Fibroblast of skin of left quadriceps (primary cell): ENCODE measurements at regions not wholly inside any gene's neighbourhood (a gene's known extent, or its start where the extent isn't known, plus 50 kb on each side); places are given as distances from the start of the nearest gene placed in this dataset.

Source experiments
- DNase-seq, 2 experiments: peaks; one replicate each; pipeline ENCODE4 v3.0.0-alpha.2; 2013; ENCODE audit warnings: low read depth in 2 of 2

DNA sequence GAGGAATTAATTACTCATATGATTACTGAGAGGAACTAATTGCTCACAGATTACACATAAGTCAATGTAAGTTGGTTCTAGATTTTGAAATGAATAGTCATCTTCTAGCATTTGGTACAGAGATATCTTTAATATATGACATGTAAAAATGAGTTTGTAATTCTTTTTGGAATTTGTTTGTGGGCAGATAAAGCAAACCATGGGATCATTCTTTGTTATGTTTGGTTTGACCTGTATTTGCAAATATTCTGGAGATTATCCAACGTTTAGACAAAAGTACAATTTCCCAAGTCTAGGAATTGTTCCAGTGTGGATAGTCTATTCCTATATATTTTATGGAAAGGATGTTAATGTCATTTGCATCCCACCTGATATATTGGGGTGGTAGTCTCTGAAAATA, 309.6 kb upstream of the EDNRB start:
- no peak for DNase-seq

DNA sequence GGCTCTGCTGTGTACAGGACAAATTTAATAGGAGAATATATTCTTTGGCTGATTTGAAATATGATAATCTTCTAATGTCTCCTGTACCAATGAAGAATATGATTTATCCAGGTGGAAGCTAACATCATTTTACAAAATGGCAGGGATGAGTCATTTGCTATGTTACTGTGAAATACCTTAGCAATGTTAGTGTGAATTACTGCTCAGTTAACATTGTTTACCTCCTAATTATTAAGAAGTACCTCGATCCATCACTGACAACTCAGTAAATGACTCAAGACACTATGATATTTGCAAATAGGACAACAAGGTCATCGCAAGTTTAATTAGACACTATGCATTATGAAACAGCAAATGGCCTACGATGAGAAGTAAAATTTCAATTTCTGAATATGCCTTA, 309.1 kb upstream of the EDNRB start:
- no peak for DNase-seq

DNA sequence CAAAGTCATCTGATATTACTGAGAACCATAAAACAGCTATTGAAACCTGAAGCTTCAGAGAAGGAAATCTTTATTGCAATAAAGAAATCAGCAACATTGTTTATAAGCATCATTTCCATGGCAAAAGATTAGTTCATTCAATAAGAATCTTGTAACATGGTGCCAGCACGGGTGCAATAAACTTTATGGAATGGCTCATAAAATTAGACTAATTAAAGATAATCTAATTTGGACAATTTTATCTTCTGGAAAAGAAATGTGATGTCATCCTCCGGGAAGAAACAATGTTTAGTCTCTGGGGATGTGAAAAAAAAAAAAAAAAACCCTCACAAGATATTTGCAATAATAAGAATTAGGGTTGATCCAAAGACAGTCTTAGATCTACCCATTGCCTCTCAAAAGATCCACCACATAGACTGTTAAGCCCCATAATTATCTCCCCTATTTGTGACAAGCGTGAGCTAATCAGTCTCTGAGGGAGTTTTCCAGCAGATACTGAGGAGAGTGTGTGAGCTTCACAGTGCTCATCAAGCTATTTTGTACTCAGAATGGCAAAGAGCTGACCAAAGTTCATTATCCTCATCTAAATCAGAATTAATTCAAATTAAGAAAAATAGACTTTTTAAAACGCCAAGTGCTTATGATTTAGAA, 297.0 kb upstream of the EDNRB start:
- no peak for DNase-seq

DNA sequence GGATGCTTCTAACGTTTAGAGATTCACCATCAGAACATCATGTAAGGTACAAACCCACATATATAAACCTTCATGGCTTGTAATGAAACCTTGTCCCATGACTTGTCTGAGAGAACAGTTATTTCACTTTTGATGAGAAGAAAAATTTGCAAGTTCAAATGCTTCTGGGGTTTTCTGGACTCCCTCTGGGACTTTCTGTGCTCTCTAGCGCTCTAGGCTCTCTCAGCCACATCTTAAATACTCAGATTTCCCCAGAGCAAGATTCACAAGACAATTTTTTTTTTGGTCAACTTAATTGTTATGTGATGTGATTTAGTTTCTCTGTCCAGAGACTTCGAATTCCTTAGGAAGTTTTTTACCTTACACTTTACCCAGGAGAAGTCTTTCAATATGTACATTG, 282.8 kb upstream of the EDNRB start:
- DNase-seq: no peak

DNA sequence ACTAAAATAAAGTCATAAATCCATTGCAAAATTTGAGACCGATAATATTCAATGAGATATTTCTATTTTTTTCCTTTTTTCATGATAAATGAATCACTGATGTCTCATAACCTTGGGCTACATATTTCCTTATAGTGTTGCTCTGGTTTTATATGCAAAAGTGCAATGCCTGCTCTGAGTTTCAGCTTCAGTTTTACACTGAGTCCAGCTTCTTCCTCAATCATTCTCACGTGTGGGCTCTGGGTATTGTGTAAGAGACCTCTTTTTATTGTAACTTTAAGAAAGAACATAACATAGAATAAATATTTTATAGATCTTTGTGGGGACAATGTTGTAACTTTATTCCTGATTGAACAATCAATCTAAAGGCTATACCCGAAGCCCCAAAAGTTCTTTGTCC, 280.2 kb upstream of the EDNRB start:
- no peak for DNase-seq

DNA sequence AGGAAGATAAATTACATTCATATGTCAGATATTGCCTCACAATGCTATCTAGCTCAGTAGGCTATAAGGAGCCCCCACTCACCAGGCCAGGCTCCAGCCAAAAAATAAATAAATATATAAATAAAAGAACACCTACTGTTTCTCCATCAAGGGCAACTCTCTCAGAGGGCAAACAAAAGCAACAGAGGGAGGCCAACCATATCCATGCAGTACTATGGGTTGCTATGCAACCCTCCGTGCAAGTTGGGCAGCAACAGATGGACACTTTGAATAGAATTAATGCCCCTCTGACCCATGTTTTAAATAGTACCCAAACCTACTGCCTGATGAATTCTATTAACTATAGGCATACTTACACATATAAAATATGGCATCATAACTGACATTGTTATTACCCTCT, 279.8 kb upstream of the EDNRB start:
- no peak for DNase-seq

DNA sequence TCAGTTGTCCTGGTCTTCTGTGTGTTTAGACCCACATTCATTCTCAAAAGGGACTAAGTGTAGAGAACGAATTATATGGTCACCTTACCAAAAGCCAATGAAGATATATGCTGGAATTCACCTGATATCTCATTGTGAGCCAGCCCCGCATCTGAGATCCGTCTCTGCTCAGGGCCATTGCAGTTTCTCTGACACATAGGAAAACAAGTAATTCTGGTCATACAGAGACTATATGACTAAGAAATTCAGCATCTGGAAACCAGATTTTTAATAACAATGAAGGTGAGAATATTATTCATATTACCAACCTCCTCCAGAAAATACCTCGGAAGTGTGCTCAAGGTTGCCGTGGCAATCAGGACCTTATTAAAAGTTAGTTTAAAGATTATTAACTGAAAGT, 278.6 kb upstream of the EDNRB start:
- DNase-seq: no peak

DNA sequence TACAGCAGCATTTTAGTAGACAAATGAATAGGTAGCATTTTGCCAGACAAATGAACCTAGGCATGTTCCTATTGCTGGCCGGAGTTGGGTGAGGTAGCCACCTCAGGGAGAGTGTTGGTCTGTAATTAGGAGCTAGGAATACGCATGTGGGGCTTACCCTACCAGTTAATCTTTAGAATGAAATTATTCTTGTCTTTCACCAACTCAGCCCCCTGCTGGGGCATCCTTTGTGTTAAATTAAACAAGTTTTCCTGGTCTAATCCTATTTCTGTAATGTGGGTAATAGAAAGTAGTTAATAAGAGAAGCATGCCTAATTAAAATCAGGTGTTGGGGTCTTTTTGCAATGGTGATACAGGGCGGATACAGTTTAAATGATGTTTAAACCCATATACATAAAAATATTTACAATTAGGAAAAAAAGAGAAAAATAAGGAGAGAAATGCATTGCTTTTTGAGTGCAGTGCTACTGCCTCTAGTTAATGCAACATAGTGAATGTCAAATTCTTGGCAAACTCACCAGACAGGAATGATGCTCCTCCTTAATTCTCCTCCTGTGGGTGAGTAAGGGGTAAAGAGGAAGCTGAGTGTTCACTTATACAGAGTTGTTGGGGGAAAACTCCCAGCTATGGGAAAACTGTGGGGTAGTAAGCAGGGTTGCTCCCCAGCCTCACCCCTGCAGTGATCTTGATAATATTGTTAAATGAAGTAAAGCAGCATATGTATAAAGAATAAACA, 276.4 kb upstream of the EDNRB start:
- peak; percentile 30 to 37 for DNase-seq

DNA sequence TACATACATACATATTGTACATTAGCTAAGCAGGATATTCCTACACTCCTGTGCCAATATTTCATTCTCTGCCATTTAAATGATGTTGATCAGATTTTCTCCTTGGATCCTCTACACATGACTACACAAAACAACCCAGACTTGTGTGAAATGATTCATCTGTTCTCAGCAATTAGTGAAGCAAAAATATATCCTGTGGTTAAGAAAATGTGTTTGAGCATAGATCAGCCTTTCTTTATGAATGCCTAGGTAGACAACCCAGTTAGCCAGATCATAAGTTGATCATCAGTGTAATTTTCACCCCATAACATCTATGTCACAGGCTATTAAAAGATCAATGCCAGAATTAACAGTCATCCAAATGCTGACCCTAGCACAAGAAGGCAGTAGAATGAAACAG, 275.2 kb upstream of the EDNRB start:
- DNase-seq: no peak

DNA sequence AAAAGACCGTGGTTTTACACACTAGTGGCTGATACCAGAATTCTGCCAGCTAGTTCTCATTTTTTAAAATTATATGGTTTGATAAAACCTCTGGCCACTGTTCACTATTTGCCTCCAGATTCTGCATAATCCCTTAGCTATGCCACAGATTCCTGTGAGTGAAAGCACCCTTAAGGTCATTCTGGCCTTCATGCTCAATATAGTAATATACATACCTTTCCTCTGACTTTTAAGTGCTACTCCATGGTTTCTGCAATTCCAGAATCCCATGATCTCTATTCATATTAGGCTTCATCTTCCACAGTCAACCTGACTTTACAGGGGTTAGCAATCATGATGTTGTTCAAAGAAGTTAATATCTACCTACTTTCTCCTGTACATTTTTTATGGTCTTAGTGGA, 274.1 kb upstream of the EDNRB start:
- peak in 1 of 2 experiments; percentile 10 for DNase-seq

DNA sequence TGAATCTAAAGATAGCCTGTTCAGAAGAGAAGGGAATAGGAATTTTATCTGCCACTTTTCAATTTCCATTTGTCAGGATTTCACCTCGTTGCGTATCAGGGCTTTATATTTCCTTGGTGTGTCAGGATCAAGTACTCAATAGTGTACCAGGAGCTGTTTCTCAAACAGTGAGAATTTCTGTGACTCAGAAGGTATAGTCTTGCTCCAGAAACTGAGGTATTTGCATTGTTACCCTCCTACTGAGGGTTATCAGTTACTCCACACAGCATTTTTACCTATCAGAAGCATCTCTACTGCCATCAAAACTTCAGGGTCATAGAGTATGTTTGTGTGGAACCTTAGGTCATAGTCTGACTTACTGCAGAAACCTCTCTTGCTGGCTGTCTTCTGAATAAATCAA, 271.7 kb upstream of the EDNRB start:
- DNase-seq: no peak

DNA sequence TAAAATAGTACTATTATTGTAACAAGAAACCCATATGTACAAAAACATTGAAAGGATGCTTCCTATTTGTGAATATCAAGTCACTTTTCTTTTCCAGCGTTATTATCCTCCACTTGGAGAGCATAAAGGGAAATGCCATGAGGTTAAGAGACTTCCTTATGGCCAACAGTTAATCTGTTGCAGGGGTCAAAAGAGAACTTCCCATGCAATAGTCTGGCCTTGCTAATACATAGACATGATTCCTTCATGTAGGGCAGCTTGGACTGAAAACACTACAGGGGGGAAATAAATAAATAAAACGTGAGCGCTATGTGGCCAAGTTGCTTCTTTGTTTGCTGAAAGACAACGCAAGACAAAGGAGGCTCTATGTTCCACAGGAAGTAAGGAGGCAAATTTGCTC, 269.1 kb upstream of the EDNRB start:
- DNase-seq: no peak

DNA sequence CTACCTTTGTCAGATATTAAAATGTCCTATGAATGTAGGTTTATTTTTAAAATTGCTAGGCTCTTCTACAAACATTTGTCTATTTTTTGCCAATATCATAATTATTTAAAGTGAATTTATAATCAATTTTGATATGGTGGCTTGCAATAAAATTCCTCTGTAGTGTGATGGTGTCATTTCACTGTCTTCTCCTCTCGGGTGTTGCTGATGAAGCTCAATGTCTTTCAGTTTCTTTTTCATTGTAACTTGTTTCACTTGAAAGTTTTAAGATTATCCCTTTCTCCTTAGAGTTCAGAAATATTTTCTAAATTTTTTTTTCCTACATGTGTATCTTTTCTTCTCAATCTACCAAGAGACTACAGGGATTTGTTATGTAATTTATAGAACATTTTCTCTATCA, 267.1 kb upstream of the EDNRB start:
- DNase-seq: no peak

DNA sequence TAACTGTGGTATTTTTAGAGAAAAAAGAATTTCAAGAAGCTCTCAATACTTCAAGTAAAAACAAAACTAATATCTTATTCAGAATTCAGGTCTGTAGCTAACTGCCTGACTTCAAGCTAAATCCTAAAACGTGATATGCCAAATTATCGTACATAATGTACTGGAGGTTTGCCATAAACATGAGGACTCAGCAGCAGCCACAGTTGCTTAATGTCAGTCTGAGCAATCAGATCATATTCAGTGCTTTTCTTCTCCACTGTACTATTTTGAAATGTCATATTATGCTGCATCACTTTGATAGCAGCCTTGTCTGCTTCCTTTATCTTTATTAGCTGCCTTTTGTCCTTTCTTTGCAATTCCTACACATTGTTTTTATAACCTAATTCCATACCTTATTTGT, 265.1 kb upstream of the EDNRB start:
- no peak for DNase-seq

DNA sequence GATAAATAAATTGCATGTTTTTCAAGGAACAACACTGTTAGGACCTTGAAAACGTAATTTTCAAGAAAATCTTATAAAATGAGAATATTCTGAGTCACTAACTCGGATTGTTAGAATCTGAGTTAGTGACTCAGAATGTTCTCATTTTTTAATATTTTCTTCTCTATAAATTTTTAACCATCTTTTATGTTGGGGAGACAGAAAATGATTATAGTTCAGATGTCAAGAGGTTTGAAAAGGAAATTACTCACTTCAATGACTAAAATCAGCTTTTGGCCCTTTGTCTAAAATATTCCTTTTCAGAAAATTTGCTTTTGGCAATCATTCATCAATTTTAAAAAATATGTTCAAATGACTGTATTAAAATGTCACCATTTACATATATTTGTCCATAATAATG, 264.2 kb upstream of the EDNRB start:
- no peak for DNase-seq

DNA sequence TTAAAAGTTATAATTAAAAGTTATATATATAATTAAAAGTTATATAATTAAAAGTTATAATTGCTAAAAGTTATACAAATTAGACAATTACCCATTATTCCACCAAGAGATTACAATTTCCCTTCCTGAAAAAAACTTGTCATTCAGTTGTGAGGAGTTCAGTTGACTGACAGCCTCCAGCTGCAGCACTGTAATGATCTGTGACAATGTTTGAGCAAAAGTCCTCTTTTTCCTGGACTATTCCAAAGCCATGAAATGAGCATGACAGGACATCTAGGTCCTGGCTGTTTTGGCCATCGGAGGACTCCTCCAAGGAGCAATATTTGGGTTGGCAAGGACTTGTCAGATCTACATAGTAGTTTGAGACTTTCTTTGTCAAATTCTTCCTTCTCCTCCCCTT, 258.7 kb upstream of the EDNRB start:
- DNase-seq: no peak

DNA sequence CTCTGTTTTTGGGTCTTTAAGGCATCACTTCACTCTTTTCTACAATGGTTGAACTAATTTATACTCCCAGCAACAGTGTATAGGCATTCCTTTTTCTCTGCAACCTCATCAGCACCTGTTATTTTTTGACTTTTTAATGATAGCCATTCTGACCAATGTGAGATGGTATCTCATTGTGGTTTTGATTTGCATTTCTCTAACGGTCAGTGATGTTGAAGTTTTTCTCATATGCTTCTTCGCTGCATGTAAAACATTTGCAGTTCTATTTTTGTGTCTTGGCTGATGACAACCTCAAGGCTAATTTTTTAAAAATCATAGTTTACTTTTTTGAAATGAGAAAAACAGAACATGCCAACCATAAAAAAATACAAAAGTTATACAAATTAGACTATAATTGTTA, 258.2 kb upstream of the EDNRB start:
- DNase-seq: no peak

DNA sequence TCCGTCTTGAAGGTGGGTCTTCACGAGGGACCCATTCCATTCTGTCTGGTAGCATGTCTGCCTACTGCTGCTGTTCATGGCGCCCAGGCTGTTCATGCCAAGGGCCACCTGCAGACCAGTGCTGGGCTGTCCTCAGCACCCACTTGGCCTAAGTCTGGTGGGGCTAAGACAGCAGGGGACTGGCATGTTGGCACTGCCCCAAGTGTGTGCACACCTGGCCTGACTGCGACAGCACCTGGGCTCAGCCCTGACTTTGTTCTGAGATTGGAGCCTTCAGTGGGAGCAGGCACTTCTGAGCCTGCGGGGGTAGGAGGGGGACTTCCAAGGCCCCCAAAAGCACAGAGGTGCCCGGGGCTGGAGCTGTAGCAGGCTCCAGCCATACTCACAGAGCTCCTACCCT, 250.8 kb upstream of the EDNRB start:
- no peak for DNase-seq

DNA sequence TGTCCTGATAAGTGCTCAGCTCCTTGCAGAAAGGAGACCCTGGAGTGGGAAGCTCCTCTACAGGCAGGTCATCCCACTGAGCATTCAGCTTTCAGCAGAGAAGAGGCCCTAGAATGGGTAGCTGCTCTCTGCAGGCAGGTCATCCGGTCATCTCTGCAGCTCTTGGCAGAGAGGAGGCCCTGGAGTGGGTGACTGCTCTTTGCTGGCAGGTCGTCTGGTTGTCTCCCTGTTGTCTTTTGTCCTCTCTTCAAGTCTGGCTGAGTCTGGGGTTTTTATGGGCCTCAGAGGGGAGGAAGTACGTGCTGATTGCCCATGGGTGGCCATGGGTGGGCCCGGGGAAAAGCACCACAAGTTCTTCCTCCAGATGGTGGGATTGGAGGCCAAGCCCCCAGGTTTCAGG, 250.3 kb upstream of the EDNRB start:
- no peak for DNase-seq

DNA sequence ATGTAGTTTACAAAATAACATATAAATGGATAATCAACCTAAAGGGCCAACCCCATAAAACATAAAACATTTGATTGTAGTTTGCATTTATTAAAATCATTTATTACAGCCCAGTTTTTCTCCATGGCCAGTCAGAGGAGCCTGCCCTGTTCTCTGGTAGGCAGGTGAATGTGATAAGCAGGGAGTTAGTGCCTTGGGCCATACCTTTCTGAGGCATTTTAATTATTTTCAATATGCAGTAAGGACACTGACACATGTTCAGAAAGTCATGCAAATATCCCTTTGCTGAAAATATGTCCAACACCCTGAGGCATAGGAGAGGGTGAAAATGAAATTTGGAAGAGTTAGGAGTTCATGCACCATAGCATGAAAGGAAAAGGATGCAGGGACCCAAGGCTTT, 242.6 kb upstream of the EDNRB start:
- DNase-seq: no peak

DNA sequence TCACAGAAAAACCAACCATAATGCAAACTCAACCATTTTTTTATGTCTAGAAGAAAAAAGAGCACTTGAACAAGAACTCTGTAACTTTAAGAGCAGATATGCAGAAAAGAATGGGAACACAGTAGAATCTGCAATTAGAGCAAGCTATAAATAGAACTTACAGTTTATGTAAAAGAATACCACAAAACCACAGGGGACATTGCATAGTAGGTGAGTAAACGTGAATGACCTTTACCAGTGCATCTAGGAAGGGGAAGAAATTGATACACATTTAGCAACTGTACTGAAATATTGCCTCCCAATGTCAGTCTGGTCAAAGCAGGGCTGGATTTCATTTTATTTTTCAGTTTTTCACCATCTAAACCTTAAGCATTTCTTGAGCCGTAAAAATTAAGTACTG, 242.2 kb upstream of the EDNRB start:
- peak; percentile 57 to 59 for DNase-seq

DNA sequence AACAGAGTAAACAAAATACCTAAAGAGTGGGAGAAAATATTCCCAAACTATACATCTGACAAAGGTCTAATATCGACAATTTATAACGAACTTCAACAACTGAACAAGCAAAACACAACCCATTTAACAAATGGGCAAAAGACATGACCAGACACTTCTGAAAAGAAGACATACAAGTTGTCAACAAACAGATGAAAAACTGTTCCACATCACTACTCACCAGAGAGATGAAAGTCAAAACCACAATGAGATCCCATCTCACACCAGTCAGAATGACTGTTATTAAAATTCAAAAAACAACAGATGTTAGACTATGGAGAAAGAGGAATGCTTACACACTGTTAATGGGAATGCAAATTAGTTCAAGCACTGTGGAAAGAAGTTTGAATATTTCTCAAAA, 233.8 kb upstream of the EDNRB start:
- no peak for DNase-seq

DNA sequence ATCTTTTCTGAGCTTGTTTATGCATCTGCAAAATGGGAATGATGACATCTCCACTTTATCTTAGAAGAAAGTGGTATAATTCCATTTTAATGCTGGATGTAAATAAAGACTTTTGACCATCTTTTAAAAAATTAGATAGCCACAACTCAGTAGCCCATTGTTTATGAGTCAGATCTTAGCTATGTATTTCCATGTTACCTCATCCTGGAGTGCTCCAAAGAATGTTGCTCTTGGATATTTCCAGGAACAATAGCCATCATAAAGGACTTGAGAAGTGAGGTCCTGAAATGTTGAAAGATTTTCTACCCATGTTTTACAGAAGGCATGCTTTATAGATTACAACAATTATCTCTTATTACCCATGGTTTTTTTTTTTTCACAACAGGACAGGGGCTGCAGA, 229.3 kb upstream of the EDNRB start:
- DNase-seq: peak; percentile 71 to 72

DNA sequence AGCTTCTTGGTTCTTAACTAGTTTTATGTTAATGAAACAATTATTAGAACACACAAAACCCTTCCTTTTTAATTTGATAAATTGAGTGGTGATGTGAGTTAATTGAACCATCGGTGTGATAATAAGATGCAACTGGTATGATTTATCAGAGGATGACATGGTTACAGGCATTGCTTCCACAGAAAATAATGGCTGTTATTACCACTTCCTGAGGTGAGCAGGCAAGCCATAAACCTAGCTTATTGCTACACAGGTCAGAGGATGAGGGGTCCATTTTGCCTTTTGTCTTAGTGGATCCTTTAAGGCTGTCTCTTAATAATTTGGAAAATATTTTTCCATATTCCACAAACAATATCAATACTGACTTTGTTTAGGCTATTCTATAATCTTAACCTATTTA, 226.6 kb upstream of the EDNRB start:
- no peak for DNase-seq
